T1000 (cell line): ENCODE measurements at regions not wholly inside any gene's neighbourhood (a gene's known extent, or its start where the extent isn't known, plus 50 kb on each side); places are given as distances from the start of the nearest gene placed in this dataset.

Experiments
- DNase-seq: peaks from one replicate; lab custom pipeline; 2025; ENCODE audit warnings: mixed read lengths; lab: John Stamatoyannopoulos, UW

DNA sequence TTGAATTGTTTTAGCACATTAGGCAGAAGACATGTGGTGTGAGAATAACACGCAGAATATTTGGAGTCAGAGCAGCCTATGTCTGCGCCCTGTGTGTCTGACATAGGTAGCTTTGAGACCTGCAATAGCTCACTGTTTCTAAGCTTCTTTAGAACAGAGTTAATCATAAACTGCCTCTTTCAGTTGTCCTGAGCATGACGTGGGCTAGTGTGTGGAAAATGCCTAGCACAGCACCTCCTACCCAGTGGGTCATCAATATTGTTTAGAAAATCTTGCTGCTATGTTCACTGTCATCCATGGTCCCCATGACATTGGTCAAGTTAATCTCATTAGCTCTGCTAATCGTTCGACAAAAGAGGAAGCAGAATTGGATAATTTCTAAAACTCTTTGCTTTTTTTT lies 357.4 kb upstream of the SGCD start:
- no peak for DNase-seq

DNA sequence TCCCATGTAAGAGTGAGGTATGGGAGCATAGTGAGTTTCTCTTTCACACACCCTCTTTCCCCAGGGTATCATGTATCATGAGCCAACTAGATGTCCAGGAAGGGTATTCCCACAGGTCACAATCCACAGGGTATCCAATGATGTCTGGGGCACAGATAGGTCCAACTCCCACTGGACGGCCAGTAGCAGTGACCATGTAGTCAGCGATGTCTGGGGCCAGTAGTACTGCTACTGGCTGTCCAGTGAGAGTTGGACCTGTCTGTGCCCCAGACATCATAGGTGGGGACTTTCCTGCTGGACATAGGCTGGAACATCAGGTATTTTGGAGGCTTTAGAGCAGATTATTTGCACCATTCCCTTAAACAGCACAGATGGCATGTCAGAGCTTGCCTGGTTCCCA lies 352.6 kb upstream of the SGCD start:
- DNase-seq: no peak

DNA sequence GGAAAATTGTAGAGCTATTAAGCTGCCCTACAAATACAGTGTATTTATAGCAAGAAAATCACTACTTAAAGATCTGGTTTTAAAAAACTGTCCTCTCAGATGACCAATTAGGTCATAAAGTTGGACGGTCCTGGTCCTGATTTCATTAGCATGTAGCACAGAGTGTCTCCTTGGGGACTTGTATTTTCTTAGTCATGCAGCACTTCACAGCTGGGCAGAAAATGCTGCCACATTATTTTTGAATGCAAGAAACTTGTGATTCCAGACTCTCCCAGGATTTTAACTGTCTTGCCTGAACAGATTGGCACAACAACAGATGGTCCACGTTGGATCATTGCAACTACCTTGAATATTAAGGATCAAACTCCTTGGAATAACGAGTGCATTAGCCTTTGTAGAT lies 348.1 kb upstream of the SGCD start:
- no peak for DNase-seq

DNA sequence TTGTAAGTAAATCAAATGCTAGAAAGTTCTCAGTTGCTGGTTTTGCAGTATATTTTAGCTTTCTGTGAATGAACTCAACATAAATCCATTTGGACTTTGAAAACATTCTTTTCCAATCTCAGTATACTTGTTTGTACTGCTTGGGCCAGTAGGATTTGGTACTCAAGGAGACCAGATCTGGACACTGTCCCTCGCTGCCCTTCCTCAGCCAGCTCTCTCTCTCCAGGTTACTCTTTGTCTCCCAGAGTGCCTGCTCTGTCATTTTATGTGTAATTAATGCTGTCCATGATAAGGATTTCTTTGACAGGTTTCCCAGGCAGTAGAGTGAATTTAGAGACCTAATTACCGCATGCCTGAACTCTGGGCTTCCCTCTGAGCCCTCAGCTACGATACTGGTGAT lies 344.6 kb upstream of the SGCD start:
- DNase-seq: no peak

DNA sequence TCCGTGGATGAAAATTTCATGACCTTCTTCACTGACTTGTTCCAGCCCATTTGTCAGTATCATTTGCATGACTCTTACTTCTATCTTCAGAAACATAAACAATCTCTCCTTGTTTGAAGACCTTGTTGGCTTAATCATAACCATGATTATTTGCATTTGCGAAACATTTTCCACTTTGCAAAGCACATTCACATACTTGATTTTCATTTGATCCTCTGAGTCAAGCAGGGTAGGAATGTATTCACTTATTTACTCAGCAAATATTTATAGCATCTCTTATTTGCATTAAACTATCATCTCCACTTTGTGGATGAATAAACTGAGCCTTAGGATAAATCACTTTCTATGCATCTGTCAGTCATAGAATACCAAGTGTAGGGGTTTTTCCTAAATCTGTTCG lies 343.0 kb upstream of the SGCD start:
- DNase-seq: no peak

DNA sequence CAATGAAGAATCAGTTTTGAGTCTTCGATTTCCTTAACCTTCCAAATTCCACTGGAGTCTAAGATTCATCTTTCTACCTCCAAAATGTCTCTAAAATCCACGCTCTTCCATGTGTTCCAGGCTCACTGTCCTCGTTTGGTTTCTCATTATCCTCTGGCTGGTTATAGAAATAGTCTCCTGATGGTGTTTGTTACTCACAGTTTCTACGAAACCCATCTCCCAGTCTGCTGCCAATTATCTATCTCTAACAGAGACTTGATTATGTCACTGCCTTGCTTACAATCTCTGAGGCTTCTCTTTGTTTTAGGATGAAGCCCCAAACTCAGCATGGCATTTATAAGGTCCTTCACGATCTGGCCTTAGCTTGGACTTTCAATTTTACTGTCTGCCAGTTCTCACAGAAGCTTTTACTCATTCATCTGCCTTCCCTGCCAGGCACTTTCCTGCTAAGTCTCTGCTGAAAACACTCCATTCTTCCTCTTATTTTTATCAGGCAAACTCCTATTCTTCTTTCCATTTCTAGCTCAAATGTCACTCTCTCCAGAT lies 339.6 kb upstream of the SGCD start:
- DNase-seq: no peak

DNA sequence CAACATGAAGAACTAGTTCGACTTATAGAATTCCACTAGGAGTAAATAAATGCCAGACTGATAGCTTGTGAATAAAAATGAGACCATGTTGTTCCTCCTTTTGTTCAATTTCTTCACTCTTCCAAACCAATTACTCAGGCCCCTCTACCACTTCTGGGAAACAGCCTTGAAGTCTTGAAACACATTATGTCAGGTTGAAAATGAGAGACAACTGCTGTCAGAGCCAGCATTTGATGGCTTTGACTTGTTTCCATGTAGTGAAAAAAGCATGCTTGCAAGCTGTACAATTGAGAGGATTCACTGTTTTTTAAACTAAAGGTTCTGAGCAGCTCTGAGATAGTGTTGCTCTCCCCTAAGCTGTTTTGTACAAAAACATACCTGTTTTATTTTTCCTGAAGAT lies 337.1 kb upstream of the SGCD start:
- no peak for DNase-seq

DNA sequence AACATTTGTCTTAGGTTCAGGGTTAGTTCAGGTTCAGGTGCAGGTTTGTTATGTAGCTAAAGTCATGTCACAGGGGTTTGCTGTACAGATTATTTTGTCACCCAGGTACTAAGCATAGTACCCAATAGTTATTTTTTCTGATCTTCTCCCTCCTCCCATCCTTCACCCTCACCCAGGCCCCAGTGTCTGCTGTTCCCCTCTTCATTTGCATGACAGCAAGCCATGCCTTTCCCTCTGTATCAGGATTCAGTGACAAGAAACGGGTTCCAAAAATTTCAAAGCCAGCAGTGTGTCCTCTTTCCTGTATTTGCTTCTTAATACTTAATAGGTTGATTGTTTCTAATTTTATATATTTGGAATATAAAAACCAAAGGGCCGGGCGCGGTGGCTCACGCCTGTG lies 330.8 kb upstream of the SGCD start:
- no peak for DNase-seq

DNA sequence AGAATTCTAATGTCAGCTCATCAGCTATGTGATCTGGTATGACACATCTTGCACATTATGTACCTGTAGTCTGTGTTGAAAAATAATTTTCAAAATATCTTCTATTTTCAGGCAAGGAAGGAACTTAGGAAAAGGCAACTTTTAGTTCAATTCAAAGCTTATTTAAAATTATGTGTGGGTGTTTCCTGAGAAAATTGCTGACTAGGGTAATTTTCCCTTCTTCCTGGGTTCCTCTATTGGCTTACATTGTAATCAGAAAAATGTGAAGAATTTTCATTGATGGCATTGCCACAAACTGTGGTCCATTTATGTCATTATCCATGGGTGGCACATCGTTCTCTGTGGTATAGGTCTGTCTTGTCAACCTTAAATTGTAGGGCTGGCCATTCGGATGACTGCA lies 328.7 kb upstream of the SGCD start:
- DNase-seq: no peak

DNA sequence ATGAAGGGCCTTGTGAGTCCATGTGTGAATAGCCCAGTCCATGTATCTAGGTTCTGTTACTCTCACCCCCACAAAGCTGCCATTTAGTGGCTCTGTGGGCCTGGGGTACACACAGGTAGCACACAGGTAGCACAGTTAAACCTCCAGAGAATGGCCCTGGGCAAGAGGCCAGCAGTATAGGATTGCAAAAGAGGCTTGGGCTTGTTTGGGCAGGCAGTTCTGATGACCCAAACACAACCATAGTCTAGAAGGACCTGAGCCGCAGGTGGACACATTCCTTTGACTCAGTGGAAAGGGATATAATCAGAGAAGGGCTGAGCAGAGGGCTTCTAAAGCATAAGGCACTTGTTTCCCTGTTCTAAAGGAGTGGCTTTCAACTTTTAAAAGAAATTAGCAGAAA lies 326.8 kb upstream of the SGCD start:
- DNase-seq: no peak

DNA sequence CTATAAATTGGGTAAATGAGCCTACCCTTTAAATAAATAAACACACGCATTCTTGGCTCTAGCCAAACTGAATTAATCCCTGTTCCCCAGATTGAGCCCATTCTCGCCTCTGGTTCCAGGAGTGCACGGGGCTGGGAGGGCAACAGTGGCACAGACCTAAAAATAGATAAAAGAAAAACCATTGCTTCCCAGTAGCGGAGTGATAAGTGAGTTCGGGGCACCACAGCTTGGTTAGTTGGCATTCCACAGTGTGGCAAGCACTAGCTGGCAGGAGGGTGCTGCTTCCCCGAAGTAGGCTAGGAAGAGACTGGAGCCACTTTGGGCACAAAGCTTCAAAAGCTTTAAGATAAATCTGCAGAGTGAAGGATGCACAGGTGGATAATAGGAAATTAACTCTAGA lies 322.2 kb upstream of the SGCD start:
- no peak for DNase-seq

DNA sequence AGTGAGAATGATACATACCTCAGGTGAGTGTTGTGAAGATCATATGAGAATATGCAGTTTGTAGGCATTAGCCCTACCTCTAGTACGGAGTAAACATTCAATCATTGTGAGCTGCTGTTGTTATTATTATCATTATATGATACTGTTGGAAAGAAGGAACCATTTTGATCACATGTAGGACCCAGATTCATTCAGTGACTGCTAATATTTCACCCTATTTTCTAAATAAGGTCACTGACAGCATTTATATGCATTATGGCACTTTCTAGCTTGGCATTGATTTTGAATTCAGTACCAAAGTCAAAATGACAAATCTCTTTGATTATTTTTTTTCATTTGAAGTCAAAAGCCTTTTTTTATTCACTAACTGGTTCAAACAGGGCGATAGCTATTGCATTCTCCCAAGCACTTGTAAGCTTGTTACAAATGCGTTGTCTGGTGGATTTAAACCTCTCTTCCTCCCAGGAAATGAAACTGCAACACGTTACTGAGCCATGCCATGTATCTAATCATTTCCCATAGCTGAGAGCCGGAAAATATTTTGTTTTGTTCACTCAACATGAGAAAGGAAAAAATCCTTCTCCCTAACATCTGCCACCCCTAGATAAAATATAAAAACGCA lies 320.8 kb upstream of the SGCD start:
- no peak for DNase-seq

DNA sequence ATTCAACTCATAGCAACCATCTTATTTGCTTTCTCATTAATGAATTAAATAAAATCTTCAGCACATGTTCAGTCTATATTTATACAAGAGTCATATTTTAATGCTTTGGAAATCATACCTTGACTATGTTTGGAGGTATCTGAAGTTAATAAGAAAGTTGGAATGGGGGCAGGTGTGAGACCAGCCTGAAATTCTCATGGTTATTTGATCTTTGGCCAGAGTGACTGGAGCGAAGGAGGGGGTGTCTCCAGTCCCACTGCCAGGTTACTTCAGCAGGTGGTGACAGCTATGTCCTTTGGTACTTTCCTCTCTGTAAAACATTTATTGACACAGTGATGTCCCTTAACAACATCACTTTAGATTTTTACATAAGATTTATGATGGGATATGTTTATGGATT lies 318.1 kb upstream of the SGCD start:
- DNase-seq: no peak

DNA sequence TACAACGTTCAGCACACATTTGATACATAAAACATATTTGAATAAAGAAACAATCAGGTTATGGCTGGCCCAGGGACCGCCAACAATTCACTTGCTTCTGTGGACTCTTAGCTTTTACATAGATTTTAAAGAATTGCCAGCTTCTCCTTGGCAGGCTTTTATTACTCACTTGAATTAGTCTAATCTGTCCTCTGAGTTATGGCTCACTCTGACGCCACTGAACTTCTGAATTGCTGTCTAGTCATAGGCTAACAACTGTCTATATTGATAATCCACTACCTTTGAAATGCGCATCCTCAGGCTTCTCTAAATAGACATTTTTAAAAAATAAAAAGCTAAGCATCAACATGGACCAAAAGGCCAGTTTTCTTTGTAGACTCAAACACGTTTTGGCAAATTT lies 317.4 kb upstream of the SGCD start:
- DNase-seq: no peak

DNA sequence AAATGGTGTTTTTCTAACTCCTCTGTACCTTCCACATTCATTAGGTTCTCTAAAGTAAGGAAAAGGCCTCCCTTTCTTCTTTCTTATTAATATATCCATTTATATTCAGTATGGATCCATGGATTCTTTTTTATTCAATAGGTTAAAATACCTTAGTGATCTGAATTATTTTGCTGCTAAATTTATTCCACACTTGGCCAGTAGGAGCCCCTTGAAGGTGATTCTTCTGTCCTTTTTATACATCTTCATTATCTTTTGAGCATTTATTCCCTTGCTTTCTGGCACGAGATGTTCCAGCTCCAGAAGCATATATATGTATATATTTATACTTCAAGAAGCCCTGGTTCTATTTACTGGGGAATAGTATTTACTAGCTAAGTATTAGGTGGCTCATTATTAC lies 311.8 kb upstream of the SGCD start:
- no peak for DNase-seq

DNA sequence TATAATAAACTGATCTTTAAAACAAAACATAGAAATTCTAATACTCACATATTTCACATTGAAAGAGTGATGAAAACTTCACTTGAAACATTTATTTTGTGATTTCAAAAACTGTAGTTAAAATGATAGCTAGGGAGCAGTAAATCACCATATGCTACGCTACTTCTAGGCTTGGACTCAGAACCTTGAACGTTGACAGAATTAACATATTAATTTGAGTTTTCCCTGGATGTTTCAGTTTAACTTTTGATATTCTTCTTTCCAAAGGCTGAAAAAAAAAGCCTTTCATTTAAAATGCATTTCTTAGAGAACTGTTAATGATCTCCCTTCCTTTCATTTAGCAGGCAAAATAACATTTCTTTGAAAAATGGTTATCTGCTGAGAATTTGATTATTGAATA lies 307.8 kb upstream of the SGCD start:
- no peak for DNase-seq

DNA sequence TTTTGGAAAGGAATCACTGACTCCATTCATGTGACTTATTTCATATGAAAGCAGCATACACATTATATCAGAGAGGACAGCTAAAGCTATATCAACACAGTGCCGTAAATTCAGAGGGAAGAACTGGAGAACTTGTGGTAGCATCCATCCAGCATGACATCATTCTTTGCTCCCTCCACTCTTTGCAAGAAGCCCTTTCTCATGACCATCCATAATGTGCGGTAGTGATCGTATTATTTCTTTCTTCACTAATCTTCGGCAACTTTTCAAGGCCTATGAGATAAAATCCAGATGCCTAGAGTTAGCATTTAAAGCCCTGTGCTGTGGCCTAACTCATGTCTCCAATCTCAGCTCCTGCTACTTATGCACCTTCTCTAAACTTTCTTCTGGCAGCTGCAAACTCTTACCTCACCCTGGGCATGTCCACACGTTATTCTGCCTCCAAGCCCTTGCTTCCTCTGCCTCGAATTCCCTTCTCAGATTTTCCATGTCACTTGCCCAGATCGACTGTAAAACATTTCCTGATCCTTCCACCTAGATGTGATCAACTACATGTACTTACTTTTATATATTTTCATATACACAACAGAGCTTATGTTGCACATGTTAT lies 307.3 kb upstream of the SGCD start:
- no peak for DNase-seq

DNA sequence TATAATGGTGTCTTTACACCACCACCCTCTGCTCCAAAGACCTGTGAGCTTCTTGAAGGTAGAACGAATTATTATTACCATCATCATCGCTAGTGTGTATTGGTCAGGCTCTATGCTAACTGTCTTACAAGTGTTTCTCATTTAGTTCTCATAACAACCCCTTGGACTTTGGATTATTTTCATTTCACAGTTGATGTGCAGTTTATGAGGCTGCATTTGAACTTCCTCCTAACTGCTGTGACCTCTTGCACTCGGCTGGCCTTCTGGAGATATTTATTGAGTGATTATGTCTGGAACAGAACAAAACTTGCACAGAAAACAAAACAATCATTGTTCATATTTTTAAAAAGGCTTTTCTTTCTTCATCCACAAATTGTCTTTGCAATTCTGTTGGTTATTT lies 306.3 kb upstream of the SGCD start:
- DNase-seq: no peak

DNA sequence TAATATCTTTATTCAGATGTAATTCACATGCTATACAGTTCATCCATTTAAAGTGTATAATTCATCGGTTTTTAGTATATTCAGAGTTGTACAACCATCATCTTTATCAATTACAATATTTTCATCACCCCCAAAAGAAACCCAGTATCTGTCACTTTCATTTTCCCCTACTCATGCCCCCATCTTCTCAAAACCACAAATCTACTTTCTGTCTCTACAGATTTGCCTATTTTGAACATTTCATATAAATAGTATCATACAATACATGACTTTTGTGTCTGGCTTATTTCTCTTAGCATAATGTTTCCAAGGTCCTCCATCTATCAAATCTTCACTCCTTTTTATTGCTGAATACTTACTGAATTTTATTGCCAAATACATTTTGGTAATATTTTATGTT lies 305.1 kb upstream of the SGCD start:
- no peak for DNase-seq

DNA sequence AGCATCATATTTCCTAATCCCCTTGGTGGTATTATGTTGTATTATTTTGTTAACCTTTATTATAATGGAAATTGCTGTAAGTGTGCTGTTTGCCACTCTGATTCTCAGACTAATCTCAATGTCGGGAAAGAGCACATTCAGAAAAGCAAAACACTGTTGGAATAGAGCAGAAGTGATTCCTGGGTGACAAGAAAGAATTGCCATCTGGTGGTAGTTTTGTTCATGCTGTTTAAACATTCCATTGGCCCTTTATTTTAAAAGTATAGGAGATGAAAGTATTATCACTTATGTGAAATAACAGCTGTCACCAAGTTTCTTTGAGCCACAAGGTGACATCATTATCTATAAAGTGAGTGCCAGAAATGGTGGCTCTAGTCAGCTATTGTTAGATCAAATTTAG lies 301.3 kb upstream of the SGCD start:
- no peak for DNase-seq

DNA sequence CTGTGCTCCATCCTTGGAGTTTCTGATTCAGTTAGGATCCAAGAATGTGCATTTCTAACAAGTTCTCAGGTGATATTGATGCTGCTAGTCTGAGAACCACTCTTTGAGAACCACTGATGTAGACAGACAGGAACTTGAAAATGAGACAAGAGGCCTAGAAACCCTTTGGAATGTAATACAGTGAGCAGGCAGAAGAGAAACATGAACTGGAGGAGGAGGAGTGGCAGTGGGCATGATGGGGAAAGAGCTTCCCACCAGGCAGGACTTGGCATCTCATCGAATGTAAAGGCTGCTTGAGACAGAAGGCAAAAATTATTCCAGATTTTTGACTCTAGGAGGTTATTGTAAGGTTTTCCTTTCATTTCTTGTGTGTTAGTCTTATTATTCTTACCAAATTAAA lies 295.8 kb upstream of the SGCD start:
- no peak for DNase-seq

DNA sequence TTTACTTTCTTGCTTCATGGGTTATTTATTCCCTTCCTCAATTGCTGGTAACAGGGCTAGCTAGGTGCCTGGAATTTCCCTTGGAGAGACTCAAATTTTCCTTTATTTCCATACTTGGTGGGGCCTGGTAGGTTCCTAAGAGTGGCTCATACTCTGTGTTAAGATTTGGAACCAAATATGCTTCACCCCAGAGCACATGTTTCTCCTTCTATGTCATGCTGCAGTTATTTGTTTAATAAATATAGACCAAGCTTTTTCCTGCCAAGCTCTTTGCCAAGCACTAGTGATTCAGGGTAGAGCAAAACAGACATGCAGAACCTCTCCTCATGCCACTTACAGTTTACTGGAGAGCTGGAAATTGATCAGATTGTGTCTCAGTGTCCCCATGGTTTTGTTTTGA lies 290.3 kb upstream of the SGCD start:
- DNase-seq: no peak

DNA sequence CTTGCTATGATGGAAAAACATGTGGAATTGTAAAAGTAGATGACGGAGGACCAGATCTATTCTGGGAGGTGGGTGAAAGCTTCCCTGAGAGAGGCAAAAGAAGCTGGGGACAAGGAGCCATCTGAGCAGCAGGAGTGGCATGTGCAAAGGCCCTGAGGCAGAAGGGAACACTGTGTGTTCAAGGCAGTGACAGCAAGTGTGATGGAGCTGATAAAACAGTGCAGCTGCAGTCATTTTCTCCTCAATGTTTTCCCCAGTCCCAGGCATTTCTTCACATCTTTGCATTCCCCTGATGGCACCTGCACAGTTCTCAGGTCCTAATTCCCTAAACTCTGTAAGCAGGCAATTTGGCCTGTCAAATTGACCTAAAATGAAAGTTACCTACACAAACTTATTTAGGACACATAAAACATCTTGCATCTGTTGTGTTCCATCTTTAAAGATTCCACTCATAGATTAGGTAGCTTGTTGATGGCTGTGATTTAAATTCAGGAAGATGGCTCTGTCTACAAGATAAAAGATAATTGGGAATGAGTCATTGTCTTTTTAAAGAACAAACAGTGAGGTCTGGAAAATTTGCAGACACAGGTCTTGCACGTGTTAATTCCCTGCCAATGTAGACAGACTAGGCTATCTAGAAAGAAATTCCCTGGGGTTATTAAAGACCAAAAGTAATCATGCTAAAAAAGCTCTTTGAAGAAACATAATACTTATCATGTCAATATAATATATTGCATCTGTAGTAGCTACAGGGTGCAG lies 289.6 kb upstream of the SGCD start:
- DNase-seq: no peak

DNA sequence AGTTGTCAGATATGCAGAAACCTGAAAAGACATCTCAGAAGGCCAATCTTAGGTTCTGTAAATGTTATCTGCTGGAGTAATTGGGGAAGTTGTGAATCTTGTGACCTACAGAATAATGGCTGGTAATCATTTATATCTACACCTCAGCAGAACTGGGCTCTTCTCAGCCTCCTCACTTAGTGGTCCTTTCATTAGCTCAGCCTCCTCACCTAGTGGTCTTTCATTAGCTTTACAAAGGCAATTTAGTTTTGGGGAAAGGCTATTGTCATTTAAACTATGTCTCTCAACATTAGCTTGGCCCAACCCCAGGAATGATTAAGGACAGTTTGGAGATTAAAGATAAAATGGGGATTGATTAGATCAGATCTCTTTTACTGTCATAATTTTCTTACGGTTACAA lies 284.2 kb upstream of the SGCD start:
- DNase-seq: no peak
